Activated CD4-positive, alpha-beta T cell treated with anti-CD3 and anti-CD28 coated beads, Interleukin-10, Interleukin-2, amounts not matched to agents 100 ng/mL and 50 ng/mL, durations not matched to agents 16 hours and 8 hours (primary cell): ENCODE measurements at regions not wholly inside any gene's neighbourhood (a gene's known extent, or its start where the extent isn't known, plus 50 kb on each side); places are given as distances from the start of the nearest gene placed in this dataset.

Source experiments
- DNase-seq: peaks from one replicate; pipeline ENCODE4 v3.0.0-alpha.2; 2020

- no peak for DNase-seq
Measured at GRCh38 chr2:15828576-15828975, 111.8 kb upstream of the MYCN start.

- no peak for DNase-seq
Measured at GRCh38 chr2:15829091-15829801, 111.1 kb upstream of the MYCN start.

GRCh38 chr2:15829985-15830384, 110.4 kb upstream of the MYCN start:
- no peak for DNase-seq

- DNase-seq: no peak
Measured at GRCh38 chr2:15830937-15831549, 109.3 kb upstream of the MYCN start.

- no peak for DNase-seq
Measured at GRCh38 chr2:15832030-15832709, 108.2 kb upstream of the MYCN start.

- no peak for DNase-seq
Measured at GRCh38 chr2:15832849-15833680, 107.3 kb upstream of the MYCN start.

- no peak for DNase-seq
Measured at GRCh38 chr2:15833731-15834130, 106.6 kb upstream of the MYCN start.

GRCh38 chr2:15834381-15835031, 105.8 kb upstream of the MYCN start:
- DNase-seq: no peak

GRCh38 chr2:15835991-15836688, 104.2 kb upstream of the MYCN start:
- no peak for DNase-seq

- no peak for DNase-seq
Measured at GRCh38 chr2:15836689-15837610, 103.4 kb upstream of the MYCN start.

GRCh38 chr2:15838481-15839090, 101.8 kb upstream of the MYCN start:
- DNase-seq: no peak

- DNase-seq: no peak
Measured at GRCh38 chr2:15839426-15840124, 100.8 kb upstream of the MYCN start.

GRCh38 chr2:15840148-15840547, 100.2 kb upstream of the MYCN start:
- DNase-seq: no peak

- no peak for DNase-seq
Measured at GRCh38 chr2:15840969-15841368, 99.4 kb upstream of the MYCN start.

GRCh38 chr2:15841776-15842560, 98.4 kb upstream of the MYCN start:
- no peak for DNase-seq

- DNase-seq: no peak
Measured at GRCh38 chr2:15842758-15843666, 97.3 kb upstream of the MYCN start.

GRCh38 chr2:15844211-15844801, 96.0 kb upstream of the MYCN start:
- no peak for DNase-seq

GRCh38 chr2:15845294-15845693, 95.1 kb upstream of the MYCN start:
- no peak for DNase-seq
